Neural progenitor cell (in vitro differentiated cells): ENCODE measurements at regions not wholly inside any gene's neighbourhood (a gene's known extent, or its start where the extent isn't known, plus 50 kb on each side); places are given as distances from the start of the nearest gene placed in this dataset.
A peak's percentile ranks its signal among the peaks of the same experiment; 100 is the strongest.
"Not testable (repeated sequence)": the region's sequence is repeated elsewhere in the genome, so short reads cannot be mapped to it uniquely, and the experiment has no call there.

Experiments
- DNase-seq: peaks from one replicate; pipeline ENCODE4 v3.0.0-alpha.2; 2016; ENCODE audit warnings: low spot score
- H2AFZ ChIP-seq: fragments of 200-600 bp; sonication (generic); replicated peaks from 2 replicates; pipeline ENCODE4 v1.6.1; 2016; ENCODE audit warnings: antibody characterized with exemption
- H3F3A ChIP-seq: fragments of 200-600 bp; sonication (generic); 2 replicates; pipeline ENCODE4 v1.6.1; 2016; ENCODE audit warnings: antibody characterized with exemption, low read depth
- H3K27ac ChIP-seq: fragments of 200-600 bp; sonication (generic); 2 replicates; pipeline ENCODE4 v1.5.1; 2016; ENCODE audit warnings: mild to moderate bottlenecking
- H3K27me3 ChIP-seq: fragments of 200-600 bp; sonication (generic); 2 replicates; pipeline ENCODE4 v1.6.1; 2016; ENCODE audit warnings: mild to moderate bottlenecking, moderate library complexity
- H3K36me3 ChIP-seq: fragments of 200-600 bp; sonication (generic); 2 replicates; pipeline ENCODE4 v1.5.1; 2016
- H3K4me1 ChIP-seq: fragments of 200-600 bp; sonication (generic); 2 replicates; pipeline ENCODE4 v1.6.1; 2016; ENCODE audit warnings: mixed run types
- H3K4me2 ChIP-seq: fragments of 200-600 bp; sonication (generic); 2 replicates; pipeline ENCODE4 v1.6.1; 2016
- H3K4me3 ChIP-seq: fragments of 200-600 bp; sonication (generic); 2 replicates; pipeline ENCODE4 v1.5.1; 2016
- H3K79me2 ChIP-seq: fragments of 200-600 bp; sonication (generic); 2 replicates; pipeline ENCODE4 v1.6.1; 2016; ENCODE audit warnings: low read depth
- H3K9ac ChIP-seq: fragments of 200-600 bp; sonication (generic); 2 replicates; pipeline ENCODE4 v1.6.1; 2016
- H3K9me3 ChIP-seq: fragments of 200-600 bp; sonication (generic); 2 replicates; pipeline ENCODE4 v1.5.1; 2016; ENCODE audit warnings: low read depth
- H4K20me1 ChIP-seq: fragments of 200-600 bp; sonication (generic); 2 replicates; pipeline ENCODE4 v1.6.1; 2016; ENCODE audit warnings: low read depth
- H3K27ac Mint-ChIP-seq: 3 replicates; pipeline ENCODE4 v1.8.0; 2021; ENCODE audit warnings: mixed read lengths
- H3K27me3 Mint-ChIP-seq: 2 replicates; pipeline ENCODE4 v1.8.0; 2022; ENCODE audit warnings: low read depth, mild to moderate bottlenecking, inconsistent platforms, moderate library complexity, mixed read lengths; ENCODE audit not compliant: insufficient read depth
- H3K36me3 Mint-ChIP-seq: 3 replicates; pipeline ENCODE4 v1.8.0; 2021; ENCODE audit warnings: mixed read lengths
- H3K4me1 Mint-ChIP-seq: 3 replicates; pipeline ENCODE4 v1.8.0; 2021; ENCODE audit warnings: mixed read lengths
- H3K4me3 Mint-ChIP-seq: 3 replicates; pipeline ENCODE4 v1.8.0; 2021; ENCODE audit warnings: mild to moderate bottlenecking, moderate library complexity, mixed read lengths
- H3K9me3 Mint-ChIP-seq: 3 replicates; pipeline ENCODE4 v1.8.0; 2020; ENCODE audit warnings: mixed read lengths
- EZH2 ChIP-seq: fragments of 200-600 bp; sonication (generic); IDR thresholded peaks from 2 replicates; pipeline ENCODE4 v1.6.1; 2017; ENCODE audit warnings: antibody characterized with exemption, mild to moderate bottlenecking, moderate library complexity
- EZH2phosphoT487 ChIP-seq: fragments of 200-600 bp; sonication (generic); IDR thresholded peaks from 2 replicates; pipeline ENCODE4 v1.6.1; 2017; ENCODE audit warnings: antibody characterized with exemption
- TF ChIP-seq, protein P1 (sequence below): fragments of 200-600 bp; sonication (generic); IDR thresholded peaks from 2 replicates; pipeline ENCODE4 v1.5.1; 2017; ENCODE audit warnings: antibody characterized with exemption, mild to moderate bottlenecking

DNA sequence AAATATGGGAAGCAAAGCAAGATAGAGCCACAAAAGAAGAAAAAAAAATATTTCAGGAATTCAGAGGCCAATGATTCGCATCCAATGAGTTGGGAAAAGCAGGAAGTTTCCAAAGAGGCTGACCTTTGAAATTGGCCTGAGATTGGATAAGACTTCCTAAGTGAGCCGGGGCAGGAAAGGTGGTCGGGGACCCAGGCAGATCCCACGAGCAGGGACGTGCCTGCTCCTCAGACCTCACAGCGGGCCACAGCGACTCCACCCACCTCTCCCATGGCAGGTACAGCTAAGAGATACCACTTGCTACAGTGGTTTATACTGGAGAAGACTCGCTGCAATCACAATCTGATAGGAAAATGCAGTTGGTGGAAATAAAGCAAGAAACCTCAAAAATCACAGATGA is 102.8 kb upstream of the SALL3 start:
- Mint-ChIP-seq H3K36me3 (no peaks in the 10 kb centered on the region), H3K4me1 (peaks cover 3% of the 10 kb centered on the region), H3K9me3 (peaks cover 2% of the 10 kb centered on the region), H3K4me3 (no peak overlapping the region), H3K27me3 (peaks cover under 1% of the 10 kb centered on the region), H3K27ac (no peak overlapping the region)
- Histone ChIP-seq H3K27me3 (no peaks in the 10 kb centered on the region), H3K9me3 (no peaks in the 10 kb centered on the region), H3K4me2 (no peak overlapping the region), H3K4me1 (peaks cover 8% of the 10 kb centered on the region), H2AFZ (no peak overlapping the region), H3K9ac (no peak overlapping the region), H3K4me3 (no peak overlapping the region), H3K36me3 (no peaks in the 10 kb centered on the region), H4K20me1 (no peaks in the 10 kb centered on the region), H3K27ac (no peak overlapping the region), H3K79me2 (no peaks in the 10 kb centered on the region), H3F3A (no peaks in the 10 kb centered on the region)
- TF ChIP-seq, protein P1, sequence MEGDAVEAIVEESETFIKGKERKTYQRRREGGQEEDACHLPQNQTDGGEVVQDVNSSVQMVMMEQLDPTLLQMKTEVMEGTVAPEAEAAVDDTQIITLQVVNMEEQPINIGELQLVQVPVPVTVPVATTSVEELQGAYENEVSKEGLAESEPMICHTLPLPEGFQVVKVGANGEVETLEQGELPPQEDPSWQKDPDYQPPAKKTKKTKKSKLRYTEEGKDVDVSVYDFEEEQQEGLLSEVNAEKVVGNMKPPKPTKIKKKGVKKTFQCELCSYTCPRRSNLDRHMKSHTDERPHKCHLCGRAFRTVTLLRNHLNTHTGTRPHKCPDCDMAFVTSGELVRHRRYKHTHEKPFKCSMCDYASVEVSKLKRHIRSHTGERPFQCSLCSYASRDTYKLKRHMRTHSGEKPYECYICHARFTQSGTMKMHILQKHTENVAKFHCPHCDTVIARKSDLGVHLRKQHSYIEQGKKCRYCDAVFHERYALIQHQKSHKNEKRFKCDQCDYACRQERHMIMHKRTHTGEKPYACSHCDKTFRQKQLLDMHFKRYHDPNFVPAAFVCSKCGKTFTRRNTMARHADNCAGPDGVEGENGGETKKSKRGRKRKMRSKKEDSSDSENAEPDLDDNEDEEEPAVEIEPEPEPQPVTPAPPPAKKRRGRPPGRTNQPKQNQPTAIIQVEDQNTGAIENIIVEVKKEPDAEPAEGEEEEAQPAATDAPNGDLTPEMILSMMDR: no peak
- TF ChIP-seq EZH2phosphoT487 (no peak), EZH2 (no peak)
- DNase-seq: no peak

DNA sequence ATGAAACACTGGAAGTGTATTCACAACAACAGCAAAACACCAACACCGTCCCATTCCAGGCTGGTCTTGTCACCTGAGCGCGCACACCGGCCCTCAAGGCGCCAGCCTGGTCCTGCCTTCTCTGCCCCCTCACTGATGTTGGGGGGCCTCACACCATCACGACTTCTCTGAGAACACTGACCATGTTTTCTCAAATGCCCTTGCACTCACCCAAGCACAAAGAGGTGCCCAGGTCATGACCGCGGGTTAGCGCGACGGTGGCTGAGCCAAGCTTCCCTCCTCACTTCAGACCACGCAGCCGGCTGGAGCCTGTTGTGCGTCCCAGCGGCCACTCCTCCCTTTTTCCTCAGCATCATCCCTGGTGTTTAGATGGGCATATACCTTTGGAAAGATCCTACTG is 101.3 kb upstream of the SALL3 start:
- no peaks in the 10 kb centered on the region for H3K27me3 Mint-ChIP-seq
- no peaks in the 10 kb centered on the region for H3K79me2 ChIP-seq
- no peaks in the 10 kb centered on the region for H3K36me3 Mint-ChIP-seq
- TF ChIP-seq, protein P1: no peak
- no peak for TF ChIP-seq EZH2
- no peak for TF ChIP-seq EZH2phosphoT487
- no peaks in the 10 kb centered on the region for H3F3A ChIP-seq
- H4K20me1 ChIP-seq: no peaks in the 10 kb centered on the region
- H3K36me3 ChIP-seq: no peaks in the 10 kb centered on the region
- H3K9me3 ChIP-seq: no peaks in the 10 kb centered on the region
- no peak overlapping the region for H3K4me3 Mint-ChIP-seq
- H3K27ac ChIP-seq: no peak overlapping the region
- H2AFZ ChIP-seq: no peak overlapping the region
- H3K9ac ChIP-seq: no peak overlapping the region
- H3K4me1 ChIP-seq: peaks cover 8% of the 10 kb centered on the region
- peaks cover 2% of the 10 kb centered on the region for H3K9me3 Mint-ChIP-seq
- H3K27me3 ChIP-seq: no peaks in the 10 kb centered on the region
- no peak overlapping the region for H3K27ac Mint-ChIP-seq
- no peak overlapping the region for H3K4me3 ChIP-seq
- H3K4me2 ChIP-seq: no peak overlapping the region
- H3K4me1 Mint-ChIP-seq: no peaks in the 10 kb centered on the region
- DNase-seq: no peak

DNA sequence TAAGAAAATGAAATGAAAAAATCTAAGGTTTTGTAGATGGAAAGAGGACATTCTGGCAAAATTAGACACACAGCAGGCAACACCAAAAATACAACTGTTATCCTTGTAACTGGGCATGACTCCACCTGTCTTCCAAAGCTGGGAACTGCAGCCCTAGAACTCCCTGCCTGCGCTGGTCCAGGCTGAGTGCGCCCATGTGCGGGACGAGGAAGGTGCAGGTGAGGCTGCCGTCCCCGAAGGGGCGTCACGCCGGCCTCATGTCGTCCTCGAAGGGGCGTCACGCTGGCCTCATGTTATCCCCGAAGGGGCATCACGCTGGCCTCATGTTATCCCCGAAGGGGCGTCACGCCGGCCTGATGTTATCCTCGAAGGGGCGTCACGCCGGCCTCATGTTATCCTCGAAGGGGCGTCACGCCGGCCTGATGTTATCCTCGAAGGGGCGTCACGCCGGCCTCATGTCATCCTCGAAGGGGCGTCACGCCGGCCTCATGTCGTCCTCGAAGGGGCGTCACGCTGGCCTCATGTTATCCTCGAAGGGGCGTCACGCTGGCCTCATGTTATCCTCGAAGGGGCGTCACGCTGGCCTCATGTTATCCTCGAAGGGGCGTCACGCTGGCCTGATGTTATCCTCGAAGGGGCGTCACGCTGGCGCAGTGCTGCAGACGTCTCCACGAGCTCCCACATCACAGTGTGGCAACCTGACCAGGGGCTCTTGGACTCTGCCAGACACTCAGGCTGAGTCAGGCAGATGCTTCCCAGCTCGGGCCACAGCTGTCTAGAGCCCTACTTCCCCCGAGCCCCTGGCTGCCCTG is 100.3 kb upstream of the SALL3 start:
- H3K4me1 Mint-ChIP-seq, H2AFZ ChIP-seq, H3K27ac Mint-ChIP-seq, H4K20me1 ChIP-seq, H3K9ac ChIP-seq, H3K4me1 ChIP-seq, H3K9me3 ChIP-seq, H3K9me3 Mint-ChIP-seq, H3F3A ChIP-seq, H3K4me3 ChIP-seq, H3K4me3 Mint-ChIP-seq, H3K36me3 Mint-ChIP-seq, H3K36me3 ChIP-seq, H3K4me2 ChIP-seq, H3K27me3 Mint-ChIP-seq, H3K79me2 ChIP-seq, H3K27me3 ChIP-seq, H3K27ac ChIP-seq: not testable (repeated sequence)
- TF ChIP-seq, protein P1: peak; percentile 70
- peak; percentile 33 for DNase-seq
